ENCODE measurements at regions not wholly inside any gene's neighbourhood (a gene's known extent, or its start where the extent isn't known, plus 50 kb on each side); places are given as distances from the start of the nearest gene placed in this dataset.

DNA sequence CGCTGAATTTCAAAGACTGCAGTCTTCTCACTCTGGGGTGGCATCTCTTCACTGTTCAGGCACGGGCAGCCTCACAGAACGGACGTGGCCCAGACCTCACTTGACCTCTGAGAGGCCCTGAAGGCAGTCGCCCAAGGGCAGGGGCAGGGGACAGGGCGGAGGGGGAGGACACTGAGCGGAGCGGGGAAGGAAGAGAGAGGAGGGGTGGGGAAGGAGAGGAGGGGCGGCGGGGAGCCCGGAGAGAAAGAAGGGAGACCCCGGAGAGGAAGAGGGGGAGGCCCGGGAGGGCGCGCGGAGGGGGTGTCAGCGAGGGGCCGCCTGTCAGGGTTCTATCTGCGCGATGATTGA, 58.7 kb upstream of the COMTD1 start (continued):
- no peak; the same call in 1 of the 2 replicates for TF ChIP-seq ZNF423 (tag by site-specific recombination; IDR thresholded peaks at IDR 0.05)
- TF ChIP-seq REST (tag by site-specific recombination; IDR thresholded peaks at IDR 0.05): no peak
- TF ChIP-seq, protein P1, sequence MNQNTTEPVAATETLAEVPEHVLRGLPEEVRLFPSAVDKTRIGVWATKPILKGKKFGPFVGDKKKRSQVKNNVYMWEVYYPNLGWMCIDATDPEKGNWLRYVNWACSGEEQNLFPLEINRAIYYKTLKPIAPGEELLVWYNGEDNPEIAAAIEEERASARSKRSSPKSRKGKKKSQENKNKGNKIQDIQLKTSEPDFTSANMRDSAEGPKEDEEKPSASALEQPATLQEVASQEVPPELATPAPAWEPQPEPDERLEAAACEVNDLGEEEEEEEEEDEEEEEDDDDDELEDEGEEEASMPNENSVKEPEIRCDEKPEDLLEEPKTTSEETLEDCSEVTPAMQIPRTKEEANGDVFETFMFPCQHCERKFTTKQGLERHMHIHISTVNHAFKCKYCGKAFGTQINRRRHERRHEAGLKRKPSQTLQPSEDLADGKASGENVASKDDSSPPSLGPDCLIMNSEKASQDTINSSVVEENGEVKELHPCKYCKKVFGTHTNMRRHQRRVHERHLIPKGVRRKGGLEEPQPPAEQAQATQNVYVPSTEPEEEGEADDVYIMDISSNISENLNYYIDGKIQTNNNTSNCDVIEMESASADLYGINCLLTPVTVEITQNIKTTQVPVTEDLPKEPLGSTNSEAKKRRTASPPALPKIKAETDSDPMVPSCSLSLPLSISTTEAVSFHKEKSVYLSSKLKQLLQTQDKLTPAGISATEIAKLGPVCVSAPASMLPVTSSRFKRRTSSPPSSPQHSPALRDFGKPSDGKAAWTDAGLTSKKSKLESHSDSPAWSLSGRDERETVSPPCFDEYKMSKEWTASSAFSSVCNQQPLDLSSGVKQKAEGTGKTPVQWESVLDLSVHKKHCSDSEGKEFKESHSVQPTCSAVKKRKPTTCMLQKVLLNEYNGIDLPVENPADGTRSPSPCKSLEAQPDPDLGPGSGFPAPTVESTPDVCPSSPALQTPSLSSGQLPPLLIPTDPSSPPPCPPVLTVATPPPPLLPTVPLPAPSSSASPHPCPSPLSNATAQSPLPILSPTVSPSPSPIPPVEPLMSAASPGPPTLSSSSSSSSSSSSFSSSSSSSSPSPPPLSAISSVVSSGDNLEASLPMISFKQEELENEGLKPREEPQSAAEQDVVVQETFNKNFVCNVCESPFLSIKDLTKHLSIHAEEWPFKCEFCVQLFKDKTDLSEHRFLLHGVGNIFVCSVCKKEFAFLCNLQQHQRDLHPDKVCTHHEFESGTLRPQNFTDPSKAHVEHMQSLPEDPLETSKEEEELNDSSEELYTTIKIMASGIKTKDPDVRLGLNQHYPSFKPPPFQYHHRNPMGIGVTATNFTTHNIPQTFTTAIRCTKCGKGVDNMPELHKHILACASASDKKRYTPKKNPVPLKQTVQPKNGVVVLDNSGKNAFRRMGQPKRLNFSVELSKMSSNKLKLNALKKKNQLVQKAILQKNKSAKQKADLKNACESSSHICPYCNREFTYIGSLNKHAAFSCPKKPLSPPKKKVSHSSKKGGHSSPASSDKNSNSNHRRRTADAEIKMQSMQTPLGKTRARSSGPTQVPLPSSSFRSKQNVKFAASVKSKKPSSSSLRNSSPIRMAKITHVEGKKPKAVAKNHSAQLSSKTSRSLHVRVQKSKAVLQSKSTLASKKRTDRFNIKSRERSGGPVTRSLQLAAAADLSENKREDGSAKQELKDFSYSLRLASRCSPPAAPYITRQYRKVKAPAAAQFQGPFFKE (tag by site-specific recombination; IDR thresholded peaks at IDR 0.05; ENCODE audit: borderline replicate concordance): no peak
- peak; percentile 18; the same call in 1 of the 2 replicates for TF ChIP-seq KLF9 (tag by site-specific recombination; IDR thresholded peaks at IDR 0.05; ENCODE audit: low read depth)
- TF ChIP-seq, protein P2, sequence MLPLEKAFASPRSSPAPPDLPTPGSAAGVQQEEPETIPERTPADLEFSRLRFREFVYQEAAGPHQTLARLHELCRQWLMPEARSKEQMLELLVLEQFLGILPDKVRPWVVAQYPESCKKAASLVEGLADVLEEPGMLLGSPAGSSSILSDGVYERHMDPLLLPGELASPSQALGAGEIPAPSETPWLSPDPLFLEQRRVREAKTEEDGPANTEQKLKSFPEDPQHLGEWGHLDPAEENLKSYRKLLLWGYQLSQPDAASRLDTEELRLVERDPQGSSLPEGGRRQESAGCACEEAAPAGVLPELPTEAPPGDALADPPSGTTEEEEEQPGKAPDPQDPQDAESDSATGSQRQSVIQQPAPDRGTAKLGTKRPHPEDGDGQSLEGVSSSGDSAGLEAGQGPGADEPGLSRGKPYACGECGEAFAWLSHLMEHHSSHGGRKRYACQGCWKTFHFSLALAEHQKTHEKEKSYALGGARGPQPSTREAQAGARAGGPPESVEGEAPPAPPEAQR (tag by site-specific recombination; IDR thresholded peaks at IDR 0.05): peak; percentile 20; the same call in 1 of the 2 replicates
- TF ChIP-seq ZSCAN16 (tag by site-specific recombination; IDR thresholded peaks at IDR 0.05): no peak
- TF ChIP-seq, protein P3, sequence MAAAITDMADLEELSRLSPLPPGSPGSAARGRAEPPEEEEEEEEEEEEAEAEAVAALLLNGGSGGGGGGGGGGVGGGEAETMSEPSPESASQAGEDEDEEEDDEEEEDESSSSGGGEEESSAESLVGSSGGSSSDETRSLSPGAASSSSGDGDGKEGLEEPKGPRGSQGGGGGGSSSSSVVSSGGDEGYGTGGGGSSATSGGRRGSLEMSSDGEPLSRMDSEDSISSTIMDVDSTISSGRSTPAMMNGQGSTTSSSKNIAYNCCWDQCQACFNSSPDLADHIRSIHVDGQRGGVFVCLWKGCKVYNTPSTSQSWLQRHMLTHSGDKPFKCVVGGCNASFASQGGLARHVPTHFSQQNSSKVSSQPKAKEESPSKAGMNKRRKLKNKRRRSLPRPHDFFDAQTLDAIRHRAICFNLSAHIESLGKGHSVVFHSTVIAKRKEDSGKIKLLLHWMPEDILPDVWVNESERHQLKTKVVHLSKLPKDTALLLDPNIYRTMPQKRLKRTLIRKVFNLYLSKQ (tag by site-specific recombination; IDR thresholded peaks at IDR 0.05; ENCODE audit: borderline replicate concordance): no peak
- TF ChIP-seq GLI2 (tag by site-specific recombination; IDR thresholded peaks at IDR 0.05; ENCODE audit: borderline replicate concordance, low read depth): no peak
- no peak for TF ChIP-seq MYNN (tag by site-specific recombination; IDR thresholded peaks at IDR 0.05; ENCODE audit: borderline replicate concordance)
- no peak for TF ChIP-seq SP3 (tag by site-specific recombination; IDR thresholded peaks at IDR 0.05)
- TF ChIP-seq ZNF311 (tag by site-specific recombination; IDR thresholded peaks at IDR 0.05; ENCODE audit: borderline replicate concordance): no peak
- TF ChIP-seq ZNF585B (tag by site-specific recombination; IDR thresholded peaks at IDR 0.05): no peak
- TF ChIP-seq GFI1B (tag by site-specific recombination; IDR thresholded peaks at IDR 0.05): no peak
- TF ChIP-seq ZNF146 (tag by site-specific recombination; IDR thresholded peaks at IDR 0.05): no peak
- no peak for TF ChIP-seq TCF7L2 (IDR thresholded peaks at IDR 0.05; ENCODE audit: borderline replicate concordance, low read depth, low read length)
- no peak for TF ChIP-seq ZNF561 (tag by site-specific recombination; IDR thresholded peaks at IDR 0.05; ENCODE audit: borderline replicate concordance)
- TF ChIP-seq ZIC2 (tag by site-specific recombination; IDR thresholded peaks at IDR 0.05): no peak
- peak; percentile 89 for TF ChIP-seq PATZ1 (tag by site-specific recombination; IDR thresholded peaks at IDR 0.05)
- TF ChIP-seq, protein P4, sequence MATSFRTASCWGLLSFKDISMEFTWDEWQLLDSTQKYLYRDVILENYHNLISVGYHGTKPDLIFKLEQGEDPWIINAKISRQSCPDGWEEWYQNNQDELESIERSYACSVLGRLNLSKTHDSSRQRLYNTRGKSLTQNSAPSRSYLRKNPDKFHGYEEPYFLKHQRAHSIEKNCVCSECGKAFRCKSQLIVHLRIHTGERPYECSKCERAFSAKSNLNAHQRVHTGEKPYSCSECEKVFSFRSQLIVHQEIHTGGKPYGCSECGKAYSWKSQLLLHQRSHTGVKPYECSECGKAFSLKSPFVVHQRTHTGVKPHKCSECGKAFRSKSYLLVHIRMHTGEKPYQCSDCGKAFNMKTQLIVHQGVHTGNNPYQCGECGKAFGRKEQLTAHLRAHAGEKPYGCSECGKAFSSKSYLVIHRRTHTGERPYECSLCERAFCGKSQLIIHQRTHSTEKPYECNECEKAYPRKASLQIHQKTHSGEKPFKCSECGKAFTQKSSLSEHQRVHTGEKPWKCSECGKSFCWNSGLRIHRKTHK (tag by site-specific recombination; IDR thresholded peaks at IDR 0.05): no peak
- no peak for TF ChIP-seq ZXDB (tag by site-specific recombination; IDR thresholded peaks at IDR 0.05)
- no peak for TF ChIP-seq ZNF248 (tag by site-specific recombination; IDR thresholded peaks at IDR 0.05)
- TF ChIP-seq ZNF169 (tag by site-specific recombination; IDR thresholded peaks at IDR 0.05): no peak
- TF ChIP-seq MEIS1 (CRISPR knock-in tag; IDR thresholded peaks at IDR 0.05; ENCODE audit: borderline replicate concordance): no peak
- TF ChIP-seq ZNF544 (tag by site-specific recombination; IDR thresholded peaks at IDR 0.05): no peak
- no peak for TF ChIP-seq ZFP69B (tag by site-specific recombination; IDR thresholded peaks at IDR 0.05)

All from HEK293 (cell line).